ENCODE measurements at regions not wholly inside any gene's neighbourhood (a gene's known extent, or its start where the extent isn't known, plus 50 kb on each side); places are given as distances from the start of the nearest gene placed in this dataset.

DNA sequence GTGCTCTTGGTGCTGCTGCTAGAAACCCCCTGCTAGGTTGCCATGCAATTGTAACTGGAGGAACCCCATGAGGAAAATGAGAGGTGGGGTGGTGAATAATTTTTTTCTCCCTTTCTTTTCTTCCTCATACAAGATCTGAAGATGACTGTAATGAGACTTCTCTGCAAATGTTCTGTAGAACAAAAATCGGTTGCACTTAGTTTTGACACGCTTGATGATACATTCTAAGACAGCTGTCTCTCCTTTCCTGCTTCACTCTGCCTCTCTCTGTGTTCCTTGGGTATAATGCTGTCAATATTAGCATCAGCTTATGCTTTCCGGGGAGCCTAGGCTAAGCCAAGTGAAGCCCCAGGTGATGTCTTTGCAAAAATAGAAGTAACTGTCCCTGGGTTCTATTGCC lies 721.5 kb downstream of the POM121L12 start:
- no peak for TF ChIP-seq EZH2phosphoT487 (IDR thresholded peaks at IDR 0.05; ENCODE audit: low read depth)
- TF ChIP-seq, protein P1, sequence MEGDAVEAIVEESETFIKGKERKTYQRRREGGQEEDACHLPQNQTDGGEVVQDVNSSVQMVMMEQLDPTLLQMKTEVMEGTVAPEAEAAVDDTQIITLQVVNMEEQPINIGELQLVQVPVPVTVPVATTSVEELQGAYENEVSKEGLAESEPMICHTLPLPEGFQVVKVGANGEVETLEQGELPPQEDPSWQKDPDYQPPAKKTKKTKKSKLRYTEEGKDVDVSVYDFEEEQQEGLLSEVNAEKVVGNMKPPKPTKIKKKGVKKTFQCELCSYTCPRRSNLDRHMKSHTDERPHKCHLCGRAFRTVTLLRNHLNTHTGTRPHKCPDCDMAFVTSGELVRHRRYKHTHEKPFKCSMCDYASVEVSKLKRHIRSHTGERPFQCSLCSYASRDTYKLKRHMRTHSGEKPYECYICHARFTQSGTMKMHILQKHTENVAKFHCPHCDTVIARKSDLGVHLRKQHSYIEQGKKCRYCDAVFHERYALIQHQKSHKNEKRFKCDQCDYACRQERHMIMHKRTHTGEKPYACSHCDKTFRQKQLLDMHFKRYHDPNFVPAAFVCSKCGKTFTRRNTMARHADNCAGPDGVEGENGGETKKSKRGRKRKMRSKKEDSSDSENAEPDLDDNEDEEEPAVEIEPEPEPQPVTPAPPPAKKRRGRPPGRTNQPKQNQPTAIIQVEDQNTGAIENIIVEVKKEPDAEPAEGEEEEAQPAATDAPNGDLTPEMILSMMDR (IDR thresholded peaks at IDR 0.05; ENCODE audit: low read depth, low read length): no peak

Data from OCI-LY3 (cell line).